SW480 (cell line): ENCODE measurements at regions not wholly inside any gene's neighbourhood (a gene's known extent, or its start where the extent isn't known, plus 50 kb on each side); places are given as distances from the start of the nearest gene placed in this dataset.
"Not testable (repeated sequence)": the region's sequence is repeated elsewhere in the genome, so short reads cannot be mapped to it uniquely, and the experiment has no call there.

Experiments used
- DNase-seq: peaks from one replicate; pipeline ENCODE4 v3.0.0-alpha.2; 2016; ENCODE audit warnings: low spot score

GRCh38 chr2:51774606-51775005, 742.7 kb upstream of the NRXN1 start:
- not testable (repeated sequence) for DNase-seq

- DNase-seq: no peak
Observed at GRCh38 chr2:51760441-51760840, 728.5 kb upstream of the NRXN1 start.

GRCh38 chr2:51758081-51758480, 726.1 kb upstream of the NRXN1 start:
- no peak for DNase-seq

- DNase-seq: no peak
Observed at GRCh38 chr2:51734115-51734514, 702.2 kb upstream of the NRXN1 start.

- DNase-seq: no peak
Observed at GRCh38 chr2:51723691-51724090, 691.8 kb upstream of the NRXN1 start.

- no peak for DNase-seq
Observed at GRCh38 chr2:51722311-51722710, 690.4 kb upstream of the NRXN1 start.

- DNase-seq: no peak
Observed at GRCh38 chr2:51720826-51721225, 688.9 kb upstream of the NRXN1 start.

DNA sequence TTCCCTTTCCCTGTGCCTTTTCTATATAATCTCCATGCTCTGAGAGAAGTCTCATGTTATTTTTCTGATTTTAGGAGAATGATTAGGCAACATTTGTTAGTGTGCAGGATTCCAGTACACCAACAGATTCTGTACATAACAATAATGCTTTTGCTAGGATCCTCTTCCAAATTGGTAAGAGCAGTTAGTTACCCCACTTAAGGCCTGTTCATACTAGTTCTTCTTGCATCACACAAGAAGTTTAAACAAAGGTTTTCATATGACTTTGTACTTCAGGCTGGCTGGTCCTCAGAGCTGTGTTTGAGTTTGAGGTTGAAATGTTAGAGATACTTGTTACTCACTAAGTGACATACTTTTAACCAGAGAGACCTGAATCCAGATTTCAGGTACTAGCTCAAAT, 686.9 kb upstream of the NRXN1 start:
- DNase-seq: no peak

- DNase-seq: no peak
Observed at GRCh38 chr2:51717312-51717711, 685.4 kb upstream of the NRXN1 start.

DNA sequence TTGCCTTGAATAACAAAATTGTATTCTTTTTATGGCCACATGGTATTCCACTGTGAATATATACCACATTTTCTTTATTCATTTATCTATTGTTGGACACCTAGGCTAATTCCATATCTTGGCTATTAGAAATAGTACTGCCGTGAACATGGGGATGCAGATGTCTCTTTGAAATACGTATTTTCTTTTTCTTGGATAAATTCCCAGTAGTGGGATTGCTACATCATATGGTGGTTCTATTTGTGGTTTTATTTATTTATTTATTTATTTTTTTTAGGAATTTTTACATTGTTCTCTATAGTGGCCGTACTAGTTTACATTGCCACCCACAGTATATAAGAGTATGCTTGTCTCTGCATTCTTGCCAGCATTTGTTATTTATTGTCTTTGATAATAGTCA, 679.8 kb upstream of the NRXN1 start:
- DNase-seq: no peak

DNA sequence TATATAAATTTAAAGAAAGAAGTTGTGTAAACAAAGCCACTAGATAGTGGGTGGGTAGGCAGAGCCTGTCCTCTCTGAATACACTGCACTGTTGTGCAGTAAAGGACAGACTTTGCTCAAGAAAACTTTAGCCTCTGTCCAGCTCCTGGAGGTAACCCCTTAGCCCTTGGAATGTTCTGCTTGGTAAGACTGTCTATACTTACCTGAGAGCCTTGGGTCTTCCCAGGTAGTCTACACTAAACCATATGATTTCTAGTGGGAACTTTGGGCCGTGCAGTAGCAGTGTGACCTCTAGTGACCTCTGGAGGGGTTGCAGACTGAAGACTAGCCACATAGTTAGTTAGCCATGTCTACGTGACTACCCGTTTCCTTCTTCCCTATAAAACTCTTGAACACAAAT, 678.3 kb upstream of the NRXN1 start:
- peak; percentile 5 for DNase-seq

DNA sequence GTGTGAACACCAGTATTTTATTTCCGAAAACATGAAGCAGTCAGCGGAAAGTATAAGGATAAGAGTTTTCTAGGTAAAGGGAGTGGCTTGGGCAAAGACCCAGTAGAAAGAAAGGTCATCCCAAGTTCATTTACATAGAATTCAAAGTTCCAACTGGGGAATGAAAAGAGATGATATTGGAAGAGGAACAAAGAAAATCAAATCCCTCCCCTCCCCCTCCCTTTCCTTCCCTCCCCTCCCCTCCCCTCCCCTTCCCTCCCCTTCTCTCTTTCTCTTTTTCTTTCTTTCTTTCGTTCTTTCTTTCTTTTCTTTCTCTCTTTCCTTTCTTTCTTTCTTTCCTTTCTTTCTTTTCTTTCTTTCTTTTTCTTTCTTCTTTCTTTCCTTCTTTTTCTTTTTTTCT, 675.7 kb upstream of the NRXN1 start:
- DNase-seq: no peak

DNA sequence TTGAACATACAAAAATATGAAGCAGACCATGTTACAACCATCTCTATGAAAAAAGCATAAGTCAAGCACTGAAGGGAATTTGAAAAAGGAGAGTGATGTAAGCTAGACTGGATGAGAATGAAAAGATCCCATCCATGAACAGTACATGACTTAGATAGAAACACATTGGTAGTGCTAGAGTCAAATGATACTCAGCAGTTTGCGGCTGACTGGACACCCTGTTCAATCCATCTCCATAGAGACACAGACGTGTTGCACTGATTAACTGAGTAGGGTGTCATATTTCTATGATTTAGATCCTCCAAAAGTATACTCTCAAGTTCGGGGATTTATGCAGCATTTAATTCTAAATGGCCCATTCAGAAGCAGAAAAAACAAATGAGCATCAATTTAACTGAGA, 674.3 kb upstream of the NRXN1 start:
- DNase-seq: no peak

DNA sequence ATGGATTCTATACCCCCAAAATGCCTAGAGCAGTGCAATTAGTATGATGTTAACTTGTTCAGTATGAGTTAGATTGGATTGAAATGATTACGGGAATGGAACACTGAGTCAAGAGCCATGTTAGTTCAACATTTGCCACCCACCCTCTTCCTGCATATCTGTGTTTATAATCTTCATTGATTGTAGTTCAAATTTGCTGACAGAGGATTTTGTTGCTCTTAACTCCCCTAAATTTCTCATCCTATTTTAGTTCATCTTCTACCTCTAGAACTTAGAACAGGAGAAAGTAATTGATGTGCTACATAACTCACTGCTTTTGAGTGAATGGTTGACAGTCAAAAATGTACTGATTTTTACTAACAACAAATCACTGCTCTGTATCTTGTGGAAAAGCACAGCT, 673.5 kb upstream of the NRXN1 start:
- no peak for DNase-seq

GRCh38 chr2:51698021-51698420, 666.1 kb upstream of the NRXN1 start:
- DNase-seq: no peak

DNA sequence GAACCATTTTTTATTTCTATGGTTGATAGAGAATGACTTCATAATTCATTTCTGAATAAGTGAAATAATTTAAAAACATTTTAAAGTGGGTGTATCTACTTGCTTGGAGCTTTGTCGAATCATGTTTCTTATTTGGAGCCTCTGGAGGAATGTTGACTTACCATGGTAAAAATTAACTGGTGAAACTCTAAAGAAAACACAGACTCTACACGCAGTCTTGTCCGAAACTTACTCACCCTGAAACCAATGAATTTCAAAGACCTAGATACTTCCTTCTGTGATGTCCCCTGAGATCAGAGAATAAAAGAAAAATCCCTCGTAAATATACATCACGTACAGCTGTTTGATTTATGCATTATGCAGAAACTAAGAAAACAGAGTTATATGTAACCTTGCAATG, 665.2 kb upstream of the NRXN1 start:
- no peak for DNase-seq

DNA sequence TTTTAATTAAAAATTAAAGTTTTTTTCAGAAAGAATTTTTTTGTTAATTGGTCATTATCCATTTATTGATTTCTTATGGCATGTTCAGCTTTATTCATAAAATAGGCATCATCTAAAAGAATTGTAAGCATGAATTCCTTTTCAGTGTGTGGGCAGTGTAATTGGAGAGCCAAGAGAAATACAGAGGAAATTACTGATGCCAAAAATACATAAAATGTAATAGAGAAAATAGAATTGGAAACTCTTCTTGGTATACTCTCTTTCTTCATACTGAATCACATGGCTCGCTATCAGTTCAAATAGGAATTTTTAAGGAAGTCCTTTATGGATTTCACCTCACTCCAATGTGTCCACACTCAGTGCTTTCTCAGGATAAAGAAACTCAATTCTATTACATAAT, 663.6 kb upstream of the NRXN1 start:
- DNase-seq: no peak

- DNase-seq: no peak
Observed at GRCh38 chr2:51693640-51694039, 661.7 kb upstream of the NRXN1 start.

GRCh38 chr2:51681854-51682253, 649.9 kb upstream of the NRXN1 start:
- no peak for DNase-seq

GRCh38 chr2:51673628-51674027, 641.7 kb upstream of the NRXN1 start:
- no peak for DNase-seq

- no peak for DNase-seq
Observed at GRCh38 chr2:51667679-51668078, 635.7 kb upstream of the NRXN1 start.

GRCh38 chr2:51662187-51662586, 630.3 kb upstream of the NRXN1 start:
- no peak for DNase-seq

GRCh38 chr2:51657849-51658248, 625.9 kb upstream of the NRXN1 start:
- DNase-seq: no peak

DNA sequence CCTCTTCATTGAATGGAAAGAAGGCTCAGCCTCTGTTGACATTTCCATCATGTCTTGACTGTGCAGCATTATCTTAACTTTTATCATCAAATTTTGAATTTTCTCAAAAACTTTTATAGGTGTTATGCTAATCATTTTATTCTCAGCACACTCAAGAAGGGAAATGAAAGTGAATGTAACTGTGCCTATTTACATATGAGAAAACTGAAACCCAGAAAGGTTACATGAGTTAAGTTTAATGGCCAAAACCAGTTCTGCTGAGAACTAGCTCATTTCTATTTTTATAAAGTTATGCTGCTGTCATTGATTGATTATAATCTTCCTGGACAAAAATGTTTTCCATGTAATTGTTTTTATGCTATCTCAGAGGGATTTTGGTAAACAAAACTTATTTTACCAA, 618.8 kb upstream of the NRXN1 start:
- no peak for DNase-seq

GRCh38 chr2:51649366-51649765, 617.4 kb upstream of the NRXN1 start:
- DNase-seq: no peak
